WTC11 (cell line): ENCODE measurements at regions not wholly inside any gene's neighbourhood (a gene's known extent, or its start where the extent isn't known, plus 50 kb on each side); places are given as distances from the start of the nearest gene placed in this dataset.

ENCODE experiments used
- ATAC-seq: fragments of 200-7000 bp; cut with Tn5 transposase; 2 replicates; pipeline ENCODE4 v1.10.0; 2021; ENCODE audit warnings: mild to moderate bottlenecking, moderate library complexity
- CTCF ChIA-PET: fragments of 300-600 bp; sonication (Branson Sonifier 250); formaldehyde crosslinking; loops from one replicate; lab custom pipeline; 2021; ENCODE audit warnings: antibody characterized with exemption; lab: Charles Lee
- POLR2A ChIA-PET: fragments of 350-600 bp; sonication (Branson Sonifier 250); formaldehyde crosslinking; loops from one replicate; lab custom pipeline; 2021; ENCODE audit warnings: antibody characterized with exemption; lab: Charles Lee
- DNase-seq: peaks from one replicate; pipeline ENCODE4 v3.0.0; 2021; ENCODE audit warnings: low spot score
- H3K27ac Mint-ChIP-seq: 2 replicates; pipeline ENCODE4 v1.8.0; 2021; ENCODE audit warnings: mixed read lengths
- H3K27me3 Mint-ChIP-seq: 2 replicates; pipeline ENCODE4 v1.8.0; 2021; ENCODE audit warnings: low read depth, mild to moderate bottlenecking, moderate library complexity, mixed read lengths
- H3K36me3 Mint-ChIP-seq: 2 replicates; pipeline ENCODE4 v1.8.0; 2021; ENCODE audit warnings: mixed read lengths
- H3K4me1 Mint-ChIP-seq: 2 replicates; pipeline ENCODE4 v1.8.0; 2022; ENCODE audit warnings: mixed read lengths
- H3K4me3 Mint-ChIP-seq: 2 replicates; pipeline ENCODE4 v1.8.0; 2021; ENCODE audit warnings: mild to moderate bottlenecking, moderate library complexity, mixed read lengths
- H3K9me3 Mint-ChIP-seq: 2 replicates; pipeline ENCODE4 v1.8.0; 2021; ENCODE audit warnings: mixed read lengths
- ATF2 ChIP-seq: sonication (generic); formaldehyde crosslinking; IDR thresholded peaks from 2 replicates; pipeline ENCODE4 v1.8.1; 2022; ENCODE audit warnings: low read depth, missing genetic modification reagents, borderline replicate concordance
- E2F4 ChIP-seq: sonication (generic); formaldehyde crosslinking; IDR thresholded peaks from 2 replicates; pipeline ENCODE4 v1.8.1; 2022; ENCODE audit warnings: low read depth, mild to moderate bottlenecking, moderate library complexity, missing genetic modification reagents, borderline replicate concordance
- ETV6 ChIP-seq: sonication (generic); formaldehyde crosslinking; IDR thresholded peaks from 2 replicates; pipeline ENCODE4 v1.8.1; 2022; ENCODE audit warnings: mild to moderate bottlenecking, missing genetic modification reagents
- FOXJ3 ChIP-seq: sonication (generic); formaldehyde crosslinking; IDR thresholded peaks from 2 replicates; pipeline ENCODE4 v1.9.0; 2021; ENCODE audit warnings: missing genetic modification reagents, mild to moderate bottlenecking, borderline replicate concordance
- GTF2I ChIP-seq: fragments of 250-450 bp; sonication (Bioruptor Pico); conservative IDR thresholded peaks from 2 replicates; pipeline ENCODE4 v1.4.0; 2021; ENCODE audit warnings: mild to moderate bottlenecking
- IRF1 ChIP-seq: sonication (generic); formaldehyde crosslinking; IDR thresholded peaks from 2 replicates; pipeline ENCODE4 v1.8.0; 2023; ENCODE audit warnings: missing genetic modification reagents
- NFATC4 ChIP-seq: fragments of 250-450 bp; sonication (Bioruptor Pico); IDR thresholded peaks from 2 replicates; pipeline ENCODE4 v1.9.0; 2021; ENCODE audit warnings: mild to moderate bottlenecking
- RORB ChIP-seq: fragments of 250-450 bp; sonication (Bioruptor Pico); IDR thresholded peaks from 2 replicates; pipeline ENCODE4 v1.9.0; 2021; ENCODE audit warnings: mild to moderate bottlenecking
- TEAD4 ChIP-seq: sonication (generic); formaldehyde crosslinking; IDR thresholded peaks from 2 replicates; pipeline ENCODE4 v1.8.0; 2022; ENCODE audit warnings: mild to moderate bottlenecking, missing genetic modification reagents
- ZNF263 ChIP-seq: sonication (generic); formaldehyde crosslinking; IDR thresholded peaks from 2 replicates; pipeline ENCODE4 v1.8.1; 2022; ENCODE audit warnings: low read depth, mild to moderate bottlenecking, moderate library complexity, missing genetic modification reagents
- ZNF423 ChIP-seq: fragments of 250-450 bp; sonication (Bioruptor Pico); IDR thresholded peaks from 2 replicates; pipeline ENCODE4 v2.1.2; 2022; ENCODE audit warnings: mild to moderate bottlenecking, moderate library complexity
- ZNF425 ChIP-seq: fragments of 250-450 bp; sonication (Bioruptor Pico); conservative IDR thresholded peaks from 2 replicates; pipeline ENCODE4 v1.9.0; 2021; ENCODE audit warnings: mild to moderate bottlenecking
- TF ChIP-seq, protein P1 (sequence below): sonication (generic); formaldehyde crosslinking; IDR thresholded peaks from 2 replicates; pipeline ENCODE4 v1.8.0; 2022; ENCODE audit warnings: mild to moderate bottlenecking, missing genetic modification reagents
- TF ChIP-seq, protein P2 (sequence below): sonication (generic); formaldehyde crosslinking; IDR thresholded peaks from 2 replicates; pipeline ENCODE4 v1.8.1; 2022; ENCODE audit warnings: mild to moderate bottlenecking, moderate library complexity, missing genetic modification reagents
- TF ChIP-seq, protein P3 (sequence below): sonication (generic); formaldehyde crosslinking; IDR thresholded peaks from 2 replicates; pipeline ENCODE4 v1.8.1; 2023; ENCODE audit warnings: mild to moderate bottlenecking, missing genetic modification reagents
- TF ChIP-seq, protein P4 (sequence below): fragments of 250-450 bp; sonication (Bioruptor Pico); IDR thresholded peaks from 2 replicates; pipeline ENCODE4 v1.9.0; 2021; ENCODE audit warnings: moderate library complexity, mild to moderate bottlenecking, inconsistent platforms, borderline replicate concordance
- TF ChIP-seq, protein P5 (sequence below): fragments of 200-600 bp; IDR thresholded peaks from 2 replicates; pipeline ENCODE4 v1.8.0; 2022; ENCODE audit warnings: antibody characterized with exemption

DNA sequence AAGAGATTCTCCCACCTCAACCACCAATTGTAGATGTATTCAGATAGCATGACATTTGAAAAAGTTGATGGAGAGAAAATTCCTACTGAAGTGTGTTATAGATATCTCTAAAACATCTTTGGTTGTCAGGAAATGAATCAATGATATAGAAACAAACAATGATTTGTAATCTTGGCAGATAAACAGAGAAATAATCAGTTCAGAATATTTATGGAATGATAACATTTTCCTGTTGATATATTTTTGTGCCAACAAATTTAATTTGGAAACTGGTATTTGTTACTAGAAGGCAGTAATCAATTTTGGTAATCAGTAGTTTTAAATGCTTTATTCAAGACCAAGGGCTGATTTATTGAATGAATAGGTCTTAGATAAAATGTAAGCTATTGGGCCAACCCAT is 695.6 kb downstream of the USP25 start (continued):
- TF ChIP-seq, protein P1, sequence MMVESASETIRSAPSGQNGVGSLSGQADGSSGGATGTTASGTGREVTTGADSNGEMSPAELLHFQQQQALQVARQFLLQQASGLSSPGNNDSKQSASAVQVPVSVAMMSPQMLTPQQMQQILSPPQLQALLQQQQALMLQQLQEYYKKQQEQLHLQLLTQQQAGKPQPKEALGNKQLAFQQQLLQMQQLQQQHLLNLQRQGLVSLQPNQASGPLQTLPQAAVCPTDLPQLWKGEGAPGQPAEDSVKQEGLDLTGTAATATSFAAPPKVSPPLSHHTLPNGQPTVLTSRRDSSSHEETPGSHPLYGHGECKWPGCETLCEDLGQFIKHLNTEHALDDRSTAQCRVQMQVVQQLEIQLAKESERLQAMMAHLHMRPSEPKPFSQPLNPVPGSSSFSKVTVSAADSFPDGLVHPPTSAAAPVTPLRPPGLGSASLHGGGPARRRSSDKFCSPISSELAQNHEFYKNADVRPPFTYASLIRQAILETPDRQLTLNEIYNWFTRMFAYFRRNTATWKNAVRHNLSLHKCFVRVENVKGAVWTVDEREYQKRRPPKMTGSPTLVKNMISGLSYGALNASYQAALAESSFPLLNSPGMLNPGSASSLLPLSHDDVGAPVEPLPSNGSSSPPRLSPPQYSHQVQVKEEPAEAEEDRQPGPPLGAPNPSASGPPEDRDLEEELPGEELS (CRISPR knock-in tag): no peak
- TF ChIP-seq TEAD4 (CRISPR knock-in tag): no peak

DNA sequence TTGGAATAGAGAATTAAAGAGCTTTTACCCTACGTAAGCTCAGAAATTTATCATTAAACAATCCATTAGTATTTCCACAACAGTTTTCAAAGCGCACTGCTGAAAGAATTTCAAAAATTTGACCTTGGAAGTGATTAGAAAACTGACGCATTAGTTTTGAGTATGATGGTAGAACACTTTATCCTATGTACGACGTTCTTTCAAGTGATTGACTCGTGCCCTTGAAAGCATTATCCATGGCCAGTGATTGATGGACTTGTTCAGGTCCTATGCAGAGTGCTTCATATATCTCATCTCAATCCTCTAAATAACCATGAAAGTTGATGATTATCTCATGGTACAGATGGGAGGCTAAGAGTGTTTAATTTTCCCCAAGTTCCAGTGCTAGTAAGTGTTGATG is 697.2 kb downstream of the USP25 start:
- H3K27ac Mint-ChIP-seq: no peak overlapping the region
- ATAC-seq (no peak), DNase-seq (no peak)
- POLR2A ChIA-PET: no interaction called here
- H3K36me3 Mint-ChIP-seq: no peaks in the 10 kb centered on the region
- no peaks in the 10 kb centered on the region for H3K9me3 Mint-ChIP-seq
- TF ChIP-seq ATF2 (CRISPR knock-in tag): no peak
- no peak for TF ChIP-seq FOXJ3 (CRISPR knock-in tag)
- TF ChIP-seq GTF2I (CRISPR knock-in tag): no peak
- TF ChIP-seq ZNF423: no peak
- no peak for TF ChIP-seq E2F4
- TF ChIP-seq, protein P2, sequence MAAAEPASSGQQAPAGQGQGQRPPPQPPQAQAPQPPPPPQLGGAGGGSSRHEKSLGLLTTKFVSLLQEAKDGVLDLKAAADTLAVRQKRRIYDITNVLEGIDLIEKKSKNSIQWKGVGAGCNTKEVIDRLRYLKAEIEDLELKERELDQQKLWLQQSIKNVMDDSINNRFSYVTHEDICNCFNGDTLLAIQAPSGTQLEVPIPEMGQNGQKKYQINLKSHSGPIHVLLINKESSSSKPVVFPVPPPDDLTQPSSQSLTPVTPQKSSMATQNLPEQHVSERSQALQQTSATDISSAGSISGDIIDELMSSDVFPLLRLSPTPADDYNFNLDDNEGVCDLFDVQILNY: no peak
- no peak for TF ChIP-seq ZNF263 (CRISPR knock-in tag)
- TF ChIP-seq IRF1 (CRISPR knock-in tag): no peak
- TF ChIP-seq, protein P3, sequence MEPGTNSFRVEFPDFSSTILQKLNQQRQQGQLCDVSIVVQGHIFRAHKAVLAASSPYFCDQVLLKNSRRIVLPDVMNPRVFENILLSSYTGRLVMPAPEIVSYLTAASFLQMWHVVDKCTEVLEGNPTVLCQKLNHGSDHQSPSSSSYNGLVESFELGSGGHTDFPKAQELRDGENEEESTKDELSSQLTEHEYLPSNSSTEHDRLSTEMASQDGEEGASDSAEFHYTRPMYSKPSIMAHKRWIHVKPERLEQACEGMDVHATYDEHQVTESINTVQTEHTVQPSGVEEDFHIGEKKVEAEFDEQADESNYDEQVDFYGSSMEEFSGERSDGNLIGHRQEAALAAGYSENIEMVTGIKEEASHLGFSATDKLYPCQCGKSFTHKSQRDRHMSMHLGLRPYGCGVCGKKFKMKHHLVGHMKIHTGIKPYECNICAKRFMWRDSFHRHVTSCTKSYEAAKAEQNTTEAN (CRISPR knock-in tag): no peak
- no peak for TF ChIP-seq NFATC4
- TF ChIP-seq, protein P4, sequence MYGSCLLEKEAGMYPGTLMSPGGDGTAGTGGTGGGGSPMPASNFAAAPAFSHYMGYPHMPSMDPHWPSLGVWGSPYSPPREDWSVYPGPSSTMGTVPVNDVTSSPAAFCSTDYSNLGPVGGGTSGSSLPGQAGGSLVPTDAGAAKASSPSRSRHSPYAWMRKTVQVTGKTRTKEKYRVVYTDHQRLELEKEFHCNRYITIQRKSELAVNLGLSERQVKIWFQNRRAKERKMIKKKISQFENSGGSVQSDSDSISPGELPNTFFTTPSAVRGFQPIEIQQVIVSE (CRISPR knock-in tag): no peak
- TF ChIP-seq, all 79 proteins: peak for 0
- no peaks in the 10 kb centered on the region for H3K4me1 Mint-ChIP-seq
- CTCF ChIA-PET: no interaction called here
- H3K27me3 Mint-ChIP-seq: no peaks in the 10 kb centered on the region
- no peak overlapping the region for H3K4me3 Mint-ChIP-seq

- Mint-ChIP-seq H3K4me1 (no peaks in the 10 kb centered on the region), H3K9me3 (no peaks in the 10 kb centered on the region), H3K4me3 (no peak overlapping the region), H3K27ac (no peak overlapping the region), H3K27me3 (no peaks in the 10 kb centered on the region), H3K36me3 (no peaks in the 10 kb centered on the region)
- ChIA-PET POLR2A (no interaction called here), CTCF (no interaction called here)
- ATAC-seq: no peak
- no peak for DNase-seq
- TF ChIP-seq, protein P5, sequence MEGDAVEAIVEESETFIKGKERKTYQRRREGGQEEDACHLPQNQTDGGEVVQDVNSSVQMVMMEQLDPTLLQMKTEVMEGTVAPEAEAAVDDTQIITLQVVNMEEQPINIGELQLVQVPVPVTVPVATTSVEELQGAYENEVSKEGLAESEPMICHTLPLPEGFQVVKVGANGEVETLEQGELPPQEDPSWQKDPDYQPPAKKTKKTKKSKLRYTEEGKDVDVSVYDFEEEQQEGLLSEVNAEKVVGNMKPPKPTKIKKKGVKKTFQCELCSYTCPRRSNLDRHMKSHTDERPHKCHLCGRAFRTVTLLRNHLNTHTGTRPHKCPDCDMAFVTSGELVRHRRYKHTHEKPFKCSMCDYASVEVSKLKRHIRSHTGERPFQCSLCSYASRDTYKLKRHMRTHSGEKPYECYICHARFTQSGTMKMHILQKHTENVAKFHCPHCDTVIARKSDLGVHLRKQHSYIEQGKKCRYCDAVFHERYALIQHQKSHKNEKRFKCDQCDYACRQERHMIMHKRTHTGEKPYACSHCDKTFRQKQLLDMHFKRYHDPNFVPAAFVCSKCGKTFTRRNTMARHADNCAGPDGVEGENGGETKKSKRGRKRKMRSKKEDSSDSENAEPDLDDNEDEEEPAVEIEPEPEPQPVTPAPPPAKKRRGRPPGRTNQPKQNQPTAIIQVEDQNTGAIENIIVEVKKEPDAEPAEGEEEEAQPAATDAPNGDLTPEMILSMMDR: no peak
- no peak for TF ChIP-seq RORB
- TF ChIP-seq ETV6 (CRISPR knock-in tag): no peak
- no peak for TF ChIP-seq ZNF425 (CRISPR knock-in tag)
Observed at GRCh38 chr21:16427587-16428087, 697.9 kb downstream of the USP25 start.
